ENCODE measurements at regions not wholly inside any gene's neighbourhood (a gene's known extent, or its start where the extent isn't known, plus 50 kb on each side); places are given as distances from the start of the nearest gene placed in this dataset.

- TF ChIP-seq, protein P1, sequence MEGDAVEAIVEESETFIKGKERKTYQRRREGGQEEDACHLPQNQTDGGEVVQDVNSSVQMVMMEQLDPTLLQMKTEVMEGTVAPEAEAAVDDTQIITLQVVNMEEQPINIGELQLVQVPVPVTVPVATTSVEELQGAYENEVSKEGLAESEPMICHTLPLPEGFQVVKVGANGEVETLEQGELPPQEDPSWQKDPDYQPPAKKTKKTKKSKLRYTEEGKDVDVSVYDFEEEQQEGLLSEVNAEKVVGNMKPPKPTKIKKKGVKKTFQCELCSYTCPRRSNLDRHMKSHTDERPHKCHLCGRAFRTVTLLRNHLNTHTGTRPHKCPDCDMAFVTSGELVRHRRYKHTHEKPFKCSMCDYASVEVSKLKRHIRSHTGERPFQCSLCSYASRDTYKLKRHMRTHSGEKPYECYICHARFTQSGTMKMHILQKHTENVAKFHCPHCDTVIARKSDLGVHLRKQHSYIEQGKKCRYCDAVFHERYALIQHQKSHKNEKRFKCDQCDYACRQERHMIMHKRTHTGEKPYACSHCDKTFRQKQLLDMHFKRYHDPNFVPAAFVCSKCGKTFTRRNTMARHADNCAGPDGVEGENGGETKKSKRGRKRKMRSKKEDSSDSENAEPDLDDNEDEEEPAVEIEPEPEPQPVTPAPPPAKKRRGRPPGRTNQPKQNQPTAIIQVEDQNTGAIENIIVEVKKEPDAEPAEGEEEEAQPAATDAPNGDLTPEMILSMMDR (IDR thresholded peaks at IDR 0.05): no peak
- TF ChIP-seq POLR2A (IDR thresholded peaks at IDR 0.05): no peak
Observed at GRCh38 chr9:81417299-81417675, 272.1 kb downstream of the TLE1 start.
